HCT116 (cell line): ENCODE measurements at regions not wholly inside any gene's neighbourhood (a gene's known extent, or its start where the extent isn't known, plus 50 kb on each side); places are given as distances from the start of the nearest gene placed in this dataset.

Experiments used
- ATAC-seq: fragments of 200-7000 bp; cut with Tn5 transposase; 2 replicates; pipeline ENCODE4 v1.9.1; 2020; ENCODE audit warnings: mild to moderate bottlenecking, moderate library complexity
- BruUV-seq: library from RNA; stranded (reverse); fragments of 400-500 nt; replicated peaks from 2 replicates; lab custom pipeline; 2021; lab: Mats Ljungman, UMichigan
- CTCF ChIA-PET: fragments of 300-600 bp; sonication (Branson Sonifier 250); formaldehyde crosslinking; loops from one replicate; lab custom pipeline; 2021; ENCODE audit warnings: antibody characterized with exemption; lab: Charles Lee
- POLR2A ChIA-PET: fragments of 300-600, 350-600 bp; sonication (Branson Sonifier 250); formaldehyde crosslinking; loops from one replicate; lab custom pipeline; 2021; ENCODE audit warnings: antibody characterized with exemption; lab: Charles Lee
- RAD21 ChIA-PET, 2 experiments: fragments of 300-600 bp; sonication (Branson Sonifier 250); formaldehyde crosslinking; loops; one replicate each; lab custom pipeline; 2023; ENCODE audit warnings: low total read pairs in 2 of 2; ENCODE audit not compliant: uncharacterized antibody in 2 of 2, unreplicated experiment in 2 of 2, low non-redundant PET in 1 of 2; lab: Charles Lee
- DNase-seq: peaks from one replicate; pipeline ENCODE4 v3.0.0-alpha.2; 2010; ENCODE audit warnings: low read depth, low spot score
- H2AFZ ChIP-seq: fragments of 200-600 bp; shearing (Covaris generic), sonication (generic); 2 replicates; pipeline ENCODE4 v1.6.1; 2017; ENCODE audit warnings: low read depth, mixed run types, mixed read lengths, antibody characterized with exemption, low read length; ENCODE audit not compliant: poor library complexity, severe bottlenecking
- H3K27ac ChIP-seq: 2 replicates; pipeline ENCODE4 v1.5.1; 2012; ENCODE audit warnings: low read depth, low read length
- H3K27me3 ChIP-seq: fragments of 200-600 bp; sonication (generic); 2 replicates; pipeline ENCODE4 v1.6.1; 2016; ENCODE audit warnings: mixed run types, low read length, mixed read lengths; ENCODE audit not compliant: insufficient read depth
- H3K36me3 ChIP-seq, 2 experiments: fragments of 200-500 bp in 1 of 2; fragments of 200-600 bp in 1 of 2; sonication (Bioruptor generic) in 1 of 2; sonication (generic) in 1 of 2; 2 replicates each; pipeline versions ENCODE4 v1.5.1 to v1.6.1; 2014 to 2016; ENCODE audit warnings: low read length in 2 of 2, inconsistent platforms in 1 of 2, mixed read lengths in 1 of 2, mixed run types in 1 of 2; ENCODE audit not compliant: insufficient read depth in 2 of 2, control insufficient read depth in 1 of 2
- H3K4me1 ChIP-seq, 2 experiments: fragments of 200-600 bp in 1 of 2; sonication (generic) in 1 of 2; 2 replicates each; pipeline versions ENCODE4 v1.5.1 to v1.6.1; 2012 to 2017; ENCODE audit warnings: low read length in 2 of 2, inconsistent platforms in 1 of 2, mild to moderate bottlenecking in 1 of 2, mixed read lengths in 1 of 2, mixed run types in 1 of 2, moderate library complexity in 1 of 2; ENCODE audit not compliant: insufficient read depth in 2 of 2, control insufficient read depth in 1 of 2
- H3K4me2 ChIP-seq: fragments of 200-600 bp; sonication (generic); 2 replicates; pipeline ENCODE4 v1.6.1; 2017; ENCODE audit warnings: mixed run types, low read length, mixed read lengths
- H3K4me3 ChIP-seq, 2 experiments: fragments of 200-600 bp in 1 of 2; sonication (generic) in 1 of 2; replicated peaks in 1 of 2; 2 replicates each; pipeline ENCODE4 v1.5.1; 2011 to 2016; ENCODE audit warnings: low read length in 2 of 2, control low read depth in 1 of 2, low read depth in 1 of 2, mild to moderate bottlenecking in 1 of 2, mixed read lengths in 1 of 2, mixed run types in 1 of 2
- H3K79me2 ChIP-seq: fragments of 200-600 bp; sonication (generic); 2 replicates; pipeline ENCODE4 v1.6.1; 2017; ENCODE audit warnings: mild to moderate bottlenecking, mixed run types, low read length, moderate library complexity, mixed read lengths; ENCODE audit not compliant: insufficient read depth
- H3K9ac ChIP-seq: fragments of 200-600 bp; sonication (generic); 2 replicates; pipeline ENCODE4 v1.6.1; 2016; ENCODE audit warnings: low read length, mixed read lengths
- H3K9me2 ChIP-seq: fragments of 200-600 bp; sonication (generic), shearing (Covaris generic); 2 replicates; pipeline ENCODE4 v1.6.1; 2017; ENCODE audit warnings: mixed run types, mild to moderate bottlenecking, moderate library complexity; ENCODE audit not compliant: insufficient read depth
- H3K9me3 ChIP-seq, 2 experiments: fragments of 200-500 bp in 1 of 2; fragments of 200-600 bp in 1 of 2; sonication (Bioruptor generic) in 1 of 2; sonication (generic) in 1 of 2; 2 replicates each; pipeline ENCODE4 v1.6.1; 2014 to 2017; ENCODE audit warnings: low read length in 2 of 2, mixed read lengths in 2 of 2, inconsistent platforms in 1 of 2, low read depth in 1 of 2, mild to moderate bottlenecking in 1 of 2, mixed run types in 1 of 2, moderate library complexity in 1 of 2; ENCODE audit not compliant: control insufficient read depth in 1 of 2, insufficient read depth in 1 of 2
- H4K20me1 ChIP-seq: fragments of 200-600 bp; sonication (generic), shearing (Covaris generic); 2 replicates; pipeline ENCODE4 v1.6.1; 2017; ENCODE audit warnings: mixed run types, mild to moderate bottlenecking, moderate library complexity; ENCODE audit not compliant: insufficient read depth
- CEBPB ChIP-seq: IDR thresholded peaks from 2 replicates; pipeline ENCODE4 v1.6.1; 2012; ENCODE audit warnings: low read depth
- FOSL1 ChIP-seq: IDR thresholded peaks from 2 replicates; pipeline ENCODE4 v1.6.1; 2012; ENCODE audit warnings: low read depth
- ZFX ChIP-seq: fragments of 450-650 bp; IDR thresholded peaks from 2 replicates; pipeline ENCODE4 v1.6.1; 2017
- intact Hi-C: fragments of 100-400 bp; cut with micrococcal nuclease; formaldehyde crosslinking; loops from 2 replicates; pipeline ENCODE4 v1.10.0; 2022
- TF ChIP-seq, protein P1 (sequence below): IDR thresholded peaks from 2 replicates; pipeline ENCODE4 v1.6.1; 2012; ENCODE audit warnings: low read depth
- TF ChIP-seq, protein P2 (sequence below): IDR thresholded peaks from 2 replicates; pipeline ENCODE4 v1.6.1; 2012

DNA sequence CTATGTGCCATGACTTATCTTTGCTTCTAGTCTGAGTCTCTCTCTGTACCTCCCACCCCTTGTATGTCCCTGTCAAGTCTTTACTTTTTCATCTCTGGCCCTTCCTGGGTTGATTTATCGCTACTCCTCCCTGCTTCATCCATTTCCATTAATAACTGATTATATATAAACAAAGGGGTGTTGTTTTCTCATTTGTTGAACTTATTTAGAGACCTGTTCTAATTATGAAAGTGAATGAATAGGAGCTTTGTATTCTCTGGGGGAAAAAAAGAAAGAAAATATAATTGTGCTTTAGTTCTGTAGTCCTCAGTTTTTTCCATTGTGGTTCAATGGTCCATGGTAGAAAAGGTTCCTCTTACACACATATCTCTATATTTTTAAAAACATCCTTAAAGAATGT is 328.9 kb upstream of the PPP2R3A start (continued):
- TF ChIP-seq, protein P1, sequence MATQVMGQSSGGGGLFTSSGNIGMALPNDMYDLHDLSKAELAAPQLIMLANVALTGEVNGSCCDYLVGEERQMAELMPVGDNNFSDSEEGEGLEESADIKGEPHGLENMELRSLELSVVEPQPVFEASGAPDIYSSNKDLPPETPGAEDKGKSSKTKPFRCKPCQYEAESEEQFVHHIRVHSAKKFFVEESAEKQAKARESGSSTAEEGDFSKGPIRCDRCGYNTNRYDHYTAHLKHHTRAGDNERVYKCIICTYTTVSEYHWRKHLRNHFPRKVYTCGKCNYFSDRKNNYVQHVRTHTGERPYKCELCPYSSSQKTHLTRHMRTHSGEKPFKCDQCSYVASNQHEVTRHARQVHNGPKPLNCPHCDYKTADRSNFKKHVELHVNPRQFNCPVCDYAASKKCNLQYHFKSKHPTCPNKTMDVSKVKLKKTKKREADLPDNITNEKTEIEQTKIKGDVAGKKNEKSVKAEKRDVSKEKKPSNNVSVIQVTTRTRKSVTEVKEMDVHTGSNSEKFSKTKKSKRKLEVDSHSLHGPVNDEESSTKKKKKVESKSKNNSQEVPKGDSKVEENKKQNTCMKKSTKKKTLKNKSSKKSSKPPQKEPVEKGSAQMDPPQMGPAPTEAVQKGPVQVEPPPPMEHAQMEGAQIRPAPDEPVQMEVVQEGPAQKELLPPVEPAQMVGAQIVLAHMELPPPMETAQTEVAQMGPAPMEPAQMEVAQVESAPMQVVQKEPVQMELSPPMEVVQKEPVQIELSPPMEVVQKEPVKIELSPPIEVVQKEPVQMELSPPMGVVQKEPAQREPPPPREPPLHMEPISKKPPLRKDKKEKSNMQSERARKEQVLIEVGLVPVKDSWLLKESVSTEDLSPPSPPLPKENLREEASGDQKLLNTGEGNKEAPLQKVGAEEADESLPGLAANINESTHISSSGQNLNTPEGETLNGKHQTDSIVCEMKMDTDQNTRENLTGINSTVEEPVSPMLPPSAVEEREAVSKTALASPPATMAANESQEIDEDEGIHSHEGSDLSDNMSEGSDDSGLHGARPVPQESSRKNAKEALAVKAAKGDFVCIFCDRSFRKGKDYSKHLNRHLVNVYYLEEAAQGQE, result no peak
- TF ChIP-seq FOSL1 (no peak), CEBPB (no peak)
- TF ChIP-seq, protein P2, sequence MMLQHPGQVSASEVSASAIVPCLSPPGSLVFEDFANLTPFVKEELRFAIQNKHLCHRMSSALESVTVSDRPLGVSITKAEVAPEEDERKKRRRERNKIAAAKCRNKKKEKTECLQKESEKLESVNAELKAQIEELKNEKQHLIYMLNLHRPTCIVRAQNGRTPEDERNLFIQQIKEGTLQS, result no peak
- TF ChIP-seq, all 23 proteins: peak for 0

DNA sequence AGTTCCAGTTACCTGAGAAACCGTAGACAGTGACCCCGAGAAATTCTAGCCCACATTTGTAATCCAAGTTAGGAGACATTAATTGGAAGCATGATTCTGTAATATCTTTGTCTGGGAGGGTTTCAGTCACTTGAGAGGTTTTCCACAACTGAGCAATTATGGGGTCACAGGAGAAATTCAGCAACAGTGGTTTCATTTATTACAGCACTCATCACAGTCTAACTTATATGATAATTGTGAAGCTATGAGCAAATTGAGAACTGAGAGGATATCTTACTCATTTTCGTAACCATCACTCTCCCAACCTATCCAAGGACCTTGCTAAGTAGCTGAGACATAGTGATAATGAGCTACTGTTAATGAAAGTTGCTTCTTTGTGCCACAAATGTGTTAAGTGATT is 328.5 kb upstream of the PPP2R3A start:
- Histone ChIP-seq H4K20me1 (no peaks in the 10 kb centered on the region), H3K9me2 (no peaks in the 10 kb centered on the region), H3K9ac (no peak overlapping the region), H2AFZ (no peak overlapping the region), H3K4me3 (no peak overlapping the region), H3K4me2 (no peak overlapping the region), H3K27me3 (0 out of 2 replicates have a peak, but pooled peaks cover 6% of the 10 kb centered on the region)
- CTCF ChIA-PET, result no interaction called here
- BruUV-seq, result no TSS peak
- no peak for ATAC-seq
- POLR2A ChIA-PET, result no interaction called here
- TF ChIP-seq, protein P1, result no peak
- no peak for TF ChIP-seq CEBPB
- no peak for TF ChIP-seq ZFX
- TF ChIP-seq, all 23 proteins: peak for 0
- no peaks in the 10 kb centered on the region for H3K36me3 ChIP-seq
- intact Hi-C loops, result no loop called here
- no peak overlapping the region for H3K27ac ChIP-seq
- H3K9me3 ChIP-seq, result no peaks in the 10 kb centered on the region
- DNase-seq, result no peak
- no peaks in the 10 kb centered on the region for H3K4me1 ChIP-seq
- no peaks in the 10 kb centered on the region for H3K79me2 ChIP-seq
- RAD21 ChIA-PET, result no interaction called here
